ENCODE measurements at regions not wholly inside any gene's neighbourhood (a gene's known extent, or its start where the extent isn't known, plus 50 kb on each side); places are given as distances from the start of the nearest gene placed in this dataset.

DNA sequence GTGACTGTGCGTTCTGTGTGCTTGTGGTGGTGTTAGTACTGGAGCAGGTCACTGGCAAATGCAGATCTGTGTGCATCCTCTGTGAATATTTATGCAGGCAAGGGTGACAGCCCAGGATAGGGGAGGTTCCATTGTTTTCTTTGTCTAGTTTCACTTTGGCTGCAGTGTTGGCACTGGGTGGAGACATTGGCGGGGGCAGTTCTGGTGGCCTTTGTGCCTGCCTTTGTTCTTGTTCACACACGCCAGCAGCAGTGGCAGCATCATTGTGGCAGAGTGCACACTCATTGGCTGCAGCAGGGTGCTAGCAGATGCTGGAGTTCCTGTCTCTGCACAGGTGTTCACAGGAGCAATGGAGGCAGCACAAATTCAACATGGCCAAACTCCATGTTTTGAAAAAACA is 495.3 kb downstream of the UBE2NL start:
- no peaks in the 10 kb centered on the region for H3K23me2 ChIP-seq (ENCODE audit: low read depth, low read length)
- no peaks in the 10 kb centered on the region for H3K9me3 ChIP-seq (ENCODE audit: insufficient read depth in 2 of 2, low read depth in 1 of 2, low read length in 1 of 2)
- CTCF ChIA-PET (ENCODE audit: partially characterized antibody), result no interaction called here
- no peaks in the 10 kb centered on the region for H4K20me1 ChIP-seq (replicated peaks in 1 of 2; ENCODE audit: control insufficient read depth in 1 of 2, insufficient read depth in 2 of 2, low read length in 2 of 2)
- H3K18ac ChIP-seq (ENCODE audit: extremely low read depth, low read length), result no peak overlapping the region
- no peaks in the 10 kb centered on the region for H3K79me1 ChIP-seq (ENCODE audit: low read depth, low read length)
- no peak overlapping the region for H2BK12ac ChIP-seq (ENCODE audit: low read depth, low read length)
- no peaks in the 10 kb centered on the region for H3K36me3 ChIP-seq (ENCODE audit: control insufficient read depth in 2 of 4, insufficient read depth in 4 of 4, low read length in 3 of 4)
- no peak overlapping the region for H4K5ac ChIP-seq (ENCODE audit: insufficient read length, low read depth, low read length)
- H2AK5ac ChIP-seq (ENCODE audit: low read depth, low read length), result no peak overlapping the region
- WGBS, 2 experiments (ENCODE audit: extremely low coverage in 1 of 2, insufficient coverage in 1 of 2, insufficient read length in 1 of 2, insufficient replicate concordance in 2 of 2, low coverage in 1 of 2, low lambda C conversion rate in 2 of 2, missing lambda C conversion rate in 1 of 2), result 83% methylated on average over 3 of the region's 3 CpGs; no CpG with 5 or more reads in 1 of the 2 experiments
- no peak overlapping the region for H2BK15ac ChIP-seq (ENCODE audit: low read length)
- H3K9ac ChIP-seq (replicated peaks in 1 of 4; ENCODE audit: extremely low read depth in 1 of 4, low read depth in 3 of 4, low read length in 3 of 4), result no peak overlapping the region
- H4K8ac ChIP-seq (ENCODE audit: extremely low read depth, insufficient read depth, low read length), result no peak overlapping the region
- no peak overlapping the region for H3K14ac ChIP-seq (ENCODE audit: insufficient read length)
- FAIRE-seq (no peak), DNase-seq (ENCODE audit: low read depth in 1 of 2, low spot score in 2 of 2) (no peak)
- H4K91ac ChIP-seq (replicated peaks; ENCODE audit: insufficient read length, low read length), result no peak overlapping the region
- H3K79me2 ChIP-seq (ENCODE audit: control insufficient read depth in 1 of 2, insufficient read depth in 2 of 2, low read length in 2 of 2), result no peaks in the 10 kb centered on the region
- no peak overlapping the region for H3K4me2 ChIP-seq (ENCODE audit: insufficient read depth in 1 of 2, low read depth in 2 of 2, low read length in 2 of 2)
- POLR2A ChIA-PET (ENCODE audit: partially characterized antibody), result no interaction called here
- no peaks in the 10 kb centered on the region for H3K27me3 ChIP-seq (replicated peaks in 1 of 4; ENCODE audit: control insufficient read depth in 3 of 4, extremely low read depth in 1 of 4, insufficient read depth in 3 of 4, low read length in 3 of 4)
- no peak overlapping the region for H3K27ac ChIP-seq (ENCODE audit: low read depth, low read length)
- H3K4me3 ChIP-seq (ENCODE audit: extremely low read depth in 1 of 4, insufficient read depth in 2 of 4, low read depth in 3 of 4, low read length in 4 of 4), result no peak overlapping the region
- H3K4ac ChIP-seq (replicated peaks; ENCODE audit: insufficient read length, low read depth, low read length), result no peak overlapping the region
- no peak overlapping the region for H3K23ac ChIP-seq (ENCODE audit: insufficient read length)
- no peak overlapping the region for H2BK120ac ChIP-seq (replicated peaks; ENCODE audit: low read depth, low read length)
- no peaks in the 10 kb centered on the region for H3K4me1 ChIP-seq (replicated peaks in 1 of 4; ENCODE audit: control insufficient read depth in 3 of 4, insufficient read depth in 4 of 4, low read length in 3 of 4)
- no peak overlapping the region for H2BK5ac ChIP-seq (ENCODE audit: low read depth, low read length)
- H3K56ac ChIP-seq (replicated peaks; ENCODE audit: insufficient read length, low read depth, low read length), result no peak overlapping the region
- no peak overlapping the region for H2BK20ac ChIP-seq (ENCODE audit: low read length)
- H2AFZ ChIP-seq (ENCODE audit: low read length), result no peak overlapping the region
- TF ChIP-seq ATF2 (IDR thresholded peaks at IDR 0.05; ENCODE audit: low read length) (no peak), BRCA1 (IDR thresholded peaks at IDR 0.05; ENCODE audit: low read depth, low read length) (no peak), RXRA (IDR thresholded peaks at IDR 0.05; ENCODE audit: insufficient read depth, low read depth, low read length) (no peak), KDM4A (IDR thresholded peaks at IDR 0.05; ENCODE audit: low read depth, low read length, severe bottlenecking) (no peak), POU5F1 (IDR thresholded peaks at IDR 0.05; ENCODE audit: low read depth, low read length) (no peak), KDM5A (IDR thresholded peaks at IDR 0.05; ENCODE audit: low read length) (no peak), EGR1 (IDR thresholded peaks at IDR 0.05; ENCODE audit: borderline replicate concordance, low read depth, low read length) (no peak), BCL11A (IDR thresholded peaks at IDR 0.05; ENCODE audit: low read depth in 2 of 2, low read length in 2 of 2) (no peak), HDAC2 (IDR thresholded peaks at IDR 0.05; ENCODE audit: borderline replicate concordance in 1 of 2, low read depth in 2 of 2, low read length in 2 of 2) (no peak), RFX5 (IDR thresholded peaks at IDR 0.05; ENCODE audit: borderline replicate concordance, low read depth, low read length) (no peak)
- TF ChIP-seq, protein P1, sequence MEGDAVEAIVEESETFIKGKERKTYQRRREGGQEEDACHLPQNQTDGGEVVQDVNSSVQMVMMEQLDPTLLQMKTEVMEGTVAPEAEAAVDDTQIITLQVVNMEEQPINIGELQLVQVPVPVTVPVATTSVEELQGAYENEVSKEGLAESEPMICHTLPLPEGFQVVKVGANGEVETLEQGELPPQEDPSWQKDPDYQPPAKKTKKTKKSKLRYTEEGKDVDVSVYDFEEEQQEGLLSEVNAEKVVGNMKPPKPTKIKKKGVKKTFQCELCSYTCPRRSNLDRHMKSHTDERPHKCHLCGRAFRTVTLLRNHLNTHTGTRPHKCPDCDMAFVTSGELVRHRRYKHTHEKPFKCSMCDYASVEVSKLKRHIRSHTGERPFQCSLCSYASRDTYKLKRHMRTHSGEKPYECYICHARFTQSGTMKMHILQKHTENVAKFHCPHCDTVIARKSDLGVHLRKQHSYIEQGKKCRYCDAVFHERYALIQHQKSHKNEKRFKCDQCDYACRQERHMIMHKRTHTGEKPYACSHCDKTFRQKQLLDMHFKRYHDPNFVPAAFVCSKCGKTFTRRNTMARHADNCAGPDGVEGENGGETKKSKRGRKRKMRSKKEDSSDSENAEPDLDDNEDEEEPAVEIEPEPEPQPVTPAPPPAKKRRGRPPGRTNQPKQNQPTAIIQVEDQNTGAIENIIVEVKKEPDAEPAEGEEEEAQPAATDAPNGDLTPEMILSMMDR (IDR thresholded peaks at IDR 0.05; ENCODE audit: control extremely low read depth in 1 of 3, insufficient read depth in 1 of 3, low read depth in 1 of 3, low read length in 3 of 3), result no peak

Measured in H1 (cell line).